ENCODE measurements at regions not wholly inside any gene's neighbourhood (a gene's known extent, or its start where the extent isn't known, plus 50 kb on each side); places are given as distances from the start of the nearest gene placed in this dataset.
"Not testable (repeated sequence)": the region's sequence is repeated elsewhere in the genome, so short reads cannot be mapped to it uniquely, and the experiment has no call there.

- Mint-ChIP-seq H3K27me3 (peaks cover 11 to 27% of the 10 kb centered on the region in 2 donors), H3K27ac (no peak overlapping the region), H3K9me3 (peaks cover 0 to 2% of the 10 kb centered on the region in 2 donors), H3K4me1 (no peaks in the 10 kb centered on the region), H3K4me3 (no peak overlapping the region), H3K36me3 (no peaks in the 10 kb centered on the region)
- DNase-seq = no peak
- ATAC-seq (replicated peaks) = no peak
These were observed 190.8 kb downstream of the MATN1 start for GRCh38 chr1:30532621-30533020.

- Mint-ChIP-seq H3K27ac (no peak overlapping the region), H3K9me3 (peaks cover 0 to under 1% of the 10 kb centered on the region in 2 donors), H3K27me3 (peaks cover 20 to 33% of the 10 kb centered on the region in 2 donors), H3K4me1 (no peaks in the 10 kb centered on the region), H3K36me3 (no peaks in the 10 kb centered on the region), H3K4me3 (no peak overlapping the region)
- ATAC-seq (replicated peaks) (no peak), DNase-seq (no peak)
These were observed 195.8 kb downstream of the MATN1 start for GRCh38 chr1:30527511-30528140.

- Mint-ChIP-seq H3K36me3 (no peaks in the 10 kb centered on the region), H3K9me3 (no peaks in the 10 kb centered on the region), H3K4me3 (no peak overlapping the region), H3K4me1 (no peaks in the 10 kb centered on the region), H3K27me3 (peaks cover 26 to 38% of the 10 kb centered on the region in 2 donors), H3K27ac (no peak overlapping the region)
- DNase-seq (no peak), ATAC-seq (replicated peaks) (no peak)
These were observed 196.6 kb downstream of the MATN1 start for GRCh38 chr1:30526652-30527345.

GRCh38 chr1:30525971-30526651, 197.3 kb downstream of the MATN1 start:
- no peaks in the 10 kb centered on the region for H3K4me1 Mint-ChIP-seq
- H3K27ac Mint-ChIP-seq = no peak overlapping the region
- DNase-seq (no peak), ATAC-seq (replicated peaks) (no peak)
- H3K4me3 Mint-ChIP-seq = no peak overlapping the region
- H3K27me3 Mint-ChIP-seq = peaks cover 33 to 45% of the 10 kb centered on the region in 2 donors
- H3K36me3 Mint-ChIP-seq = no peaks in the 10 kb centered on the region
- no peaks in the 10 kb centered on the region for H3K9me3 Mint-ChIP-seq

- Mint-ChIP-seq H3K36me3 (no peaks in the 10 kb centered on the region), H3K9me3 (no peaks in the 10 kb centered on the region), H3K27ac (no peak overlapping the region), H3K27me3 (peaks cover 32 to 48% of the 10 kb centered on the region in 2 donors), H3K4me3 (no peak overlapping the region), H3K4me1 (no peaks in the 10 kb centered on the region)
- ATAC-seq (replicated peaks) (no peak), DNase-seq (no peak)
These were observed 197.8 kb downstream of the MATN1 start for GRCh38 chr1:30525631-30525970.

- DNase-seq (no peak), ATAC-seq (replicated peaks) (no peak)
- no peak overlapping the region for H3K4me3 Mint-ChIP-seq
- no peaks in the 10 kb centered on the region for H3K9me3 Mint-ChIP-seq
- peaks cover 30 to 46% of the 10 kb centered on the region in 2 donors for H3K27me3 Mint-ChIP-seq
- H3K27ac Mint-ChIP-seq = no peak overlapping the region
- no peaks in the 10 kb centered on the region for H3K4me1 Mint-ChIP-seq
- H3K36me3 Mint-ChIP-seq = no peaks in the 10 kb centered on the region
These were observed 198.4 kb downstream of the MATN1 start for GRCh38 chr1:30524840-30525617.

GRCh38 chr1:30524025-30524555, 199.3 kb downstream of the MATN1 start:
- not testable (repeated sequence) for H3K4me1 Mint-ChIP-seq; H3K27ac Mint-ChIP-seq; H3K36me3 Mint-ChIP-seq; H3K9me3 Mint-ChIP-seq; H3K4me3 Mint-ChIP-seq; DNase-seq; ATAC-seq (replicated peaks)
- peaks cover 30 to 46% of the 10 kb centered on the region in 2 donors for H3K27me3 Mint-ChIP-seq

GRCh38 chr1:30523055-30524020, 200.0 kb downstream of the MATN1 start:
- Mint-ChIP-seq H3K9me3 (no peaks in the 10 kb centered on the region), H3K27me3 (peaks cover 30 to 46% of the 10 kb centered on the region in 2 donors), H3K4me3 (no peak overlapping the region), H3K27ac (no peak overlapping the region), H3K36me3 (no peaks in the 10 kb centered on the region), H3K4me1 (no peaks in the 10 kb centered on the region)
- DNase-seq (no peak), ATAC-seq (replicated peaks) (no peak)

GRCh38 chr1:30522031-30523004, 201.1 kb downstream of the MATN1 start:
- Mint-ChIP-seq H3K4me3 (no peak overlapping the region), H3K27ac (no peak overlapping the region), H3K36me3 (no peaks in the 10 kb centered on the region), H3K4me1 (no peaks in the 10 kb centered on the region), H3K9me3 (no peaks in the 10 kb centered on the region), H3K27me3 (peaks cover 27 to 48% of the 10 kb centered on the region in 2 donors)
- no peak for ATAC-seq (replicated peaks)
- no peak for DNase-seq

GRCh38 chr1:30521261-30521865, 202.0 kb downstream of the MATN1 start:
- no peak for DNase-seq
- H3K36me3 Mint-ChIP-seq = no peaks in the 10 kb centered on the region
- no peaks in the 10 kb centered on the region for H3K9me3 Mint-ChIP-seq
- no peak overlapping the region for H3K27ac Mint-ChIP-seq
- no peak overlapping the region for H3K4me3 Mint-ChIP-seq
- no peak for ATAC-seq (replicated peaks)
- H3K27me3 Mint-ChIP-seq = peaks cover 24 to 49% of the 10 kb centered on the region in 2 donors
- no peaks in the 10 kb centered on the region for H3K4me1 Mint-ChIP-seq

GRCh38 chr1:30520476-30520875, 202.9 kb downstream of the MATN1 start:
- no peaks in the 10 kb centered on the region for H3K9me3 Mint-ChIP-seq
- no peak overlapping the region for H3K27ac Mint-ChIP-seq
- no peaks in the 10 kb centered on the region for H3K36me3 Mint-ChIP-seq
- H3K4me3 Mint-ChIP-seq = no peak overlapping the region
- DNase-seq = no peak
- H3K4me1 Mint-ChIP-seq = no peaks in the 10 kb centered on the region
- peaks cover 21 to 45% of the 10 kb centered on the region in 2 donors for H3K27me3 Mint-ChIP-seq
- no peak for ATAC-seq (replicated peaks)

- H3K4me1 Mint-ChIP-seq = no peaks in the 10 kb centered on the region
- no peak for DNase-seq
- H3K27me3 Mint-ChIP-seq = peaks cover 19 to 39% of the 10 kb centered on the region in 2 donors
- H3K9me3 Mint-ChIP-seq = no peaks in the 10 kb centered on the region
- no peak overlapping the region for H3K27ac Mint-ChIP-seq
- no peak overlapping the region for H3K4me3 Mint-ChIP-seq
- no peaks in the 10 kb centered on the region for H3K36me3 Mint-ChIP-seq
- no peak for ATAC-seq (replicated peaks)
These were observed 204.1 kb downstream of the MATN1 start for GRCh38 chr1:30519201-30519763.
